IMR-90 (cell line): ENCODE measurements at regions not wholly inside any gene's neighbourhood (a gene's known extent, or its start where the extent isn't known, plus 50 kb on each side); places are given as distances from the start of the nearest gene placed in this dataset.

Source experiments
- ATAC-seq: fragments of 200-7000 bp; cut with Tn5 transposase; 2 replicates; pipeline ENCODE4 v1.9.1; 2020; ENCODE audit warnings: low read depth, mild to moderate bottlenecking, moderate library complexity
- BruUV-seq: library from RNA; stranded (reverse); fragments of 400-500 nt; replicated peaks from 2 replicates; lab custom pipeline; 2021; lab: Mats Ljungman, UMichigan
- CTCF ChIA-PET: fragments of 300-600 bp; formaldehyde crosslinking; extraction: SDS; loops from one replicate; lab custom pipeline; 2021; ENCODE audit warnings: antibody characterized with exemption; lab: Yijun Ruan, JAX
- POLR2A ChIA-PET: fragments of 300-600 bp; sonication (Branson Sonifier 250); formaldehyde crosslinking; loops from one replicate; lab custom pipeline; 2022; ENCODE audit warnings: antibody characterized with exemption; ENCODE audit not compliant: unreplicated experiment; lab: Charles Lee
- DNase-seq: peaks from one replicate; pipeline ENCODE4 v3.0.0; 2013
- H2AFZ ChIP-seq: replicated peaks from 2 replicates; pipeline ENCODE3; 2013; ENCODE audit warnings: low read length, mild to moderate bottlenecking; ENCODE audit not compliant: poor library complexity
- H2AK5ac ChIP-seq: 2 replicates; pipeline ENCODE4 v1.6.1; 2013; ENCODE audit warnings: low read depth, low read length, inconsistent platforms
- H2AK9ac ChIP-seq: replicated peaks from 2 replicates; pipeline ENCODE3; 2013; ENCODE audit warnings: mild to moderate bottlenecking, low read depth, low read length, moderate library complexity; ENCODE audit not compliant: poor library complexity
- H2BK120ac ChIP-seq: 2 replicates; pipeline ENCODE4 v1.6.1; 2013; ENCODE audit warnings: low read depth, low read length, inconsistent platforms
- H2BK15ac ChIP-seq: 3 replicates; pipeline ENCODE4 v1.6.1; 2013; ENCODE audit warnings: low read depth, low read length, inconsistent platforms
- H2BK20ac ChIP-seq: 2 replicates; pipeline ENCODE4 v1.6.1; 2013; ENCODE audit warnings: low read depth, mild to moderate bottlenecking, inconsistent platforms, low read length, moderate library complexity
- H2BK5ac ChIP-seq: 2 replicates; pipeline ENCODE4 v1.6.1; 2013; ENCODE audit warnings: mild to moderate bottlenecking, low read depth, low read length, inconsistent platforms; ENCODE audit not compliant: poor library complexity, severe bottlenecking
- H3K14ac ChIP-seq: replicated peaks from 2 replicates; pipeline ENCODE4 v1.6.1; 2013; ENCODE audit warnings: low read depth, low read length, inconsistent platforms
- H3K18ac ChIP-seq: 2 replicates; pipeline ENCODE4 v1.6.1; 2013; ENCODE audit warnings: low read depth, low read length, control low read depth
- H3K23ac ChIP-seq: 2 replicates; pipeline ENCODE4 v1.6.1; 2013; ENCODE audit warnings: low read depth, low read length, inconsistent platforms
- H3K27ac ChIP-seq: 2 replicates; pipeline ENCODE4 v1.5.1; 2013; ENCODE audit warnings: mild to moderate bottlenecking, control low read depth, low read length; ENCODE audit not compliant: insufficient read depth
- H3K27me3 ChIP-seq: 2 replicates; pipeline ENCODE4 v1.6.1; 2013; ENCODE audit warnings: low read length; ENCODE audit not compliant: control insufficient read depth, insufficient read depth
- H3K36me3 ChIP-seq: 2 replicates; pipeline ENCODE4 v1.6.1; 2013; ENCODE audit warnings: low read length, mixed read lengths; ENCODE audit not compliant: control insufficient read depth, insufficient read depth
- H3K4ac ChIP-seq: 2 replicates; pipeline ENCODE4 v1.6.1; 2013; ENCODE audit warnings: low read depth, low read length, inconsistent platforms
- H3K4me1 ChIP-seq: 2 replicates; pipeline ENCODE4 v1.6.1; 2013; ENCODE audit warnings: low read length, mixed read lengths; ENCODE audit not compliant: control insufficient read depth, insufficient read depth
- H3K4me2 ChIP-seq: 2 replicates; pipeline ENCODE4 v1.6.1; 2013; ENCODE audit warnings: low read depth, mild to moderate bottlenecking, control low read depth, low read length, moderate library complexity
- H3K4me3 ChIP-seq: 2 replicates; pipeline ENCODE4 v1.5.1; 2013; ENCODE audit warnings: low read depth, mild to moderate bottlenecking, control low read depth, low read length, moderate library complexity; ENCODE audit not compliant: insufficient read depth
- H3K56ac ChIP-seq: 2 replicates; pipeline ENCODE4 v1.6.1; 2013; ENCODE audit warnings: low read length, inconsistent platforms; ENCODE audit not compliant: insufficient read depth; ENCODE audit errors: extremely low read depth
- H3K79me1 ChIP-seq, 2 experiments: 2 replicates each; pipeline ENCODE4 v1.6.1; 2013; ENCODE audit warnings: low read length in 2 of 2, inconsistent platforms in 1 of 2, low read depth in 1 of 2
- H3K9ac ChIP-seq: 2 replicates; pipeline ENCODE4 v1.6.1; 2013; ENCODE audit warnings: low read depth, low read length, control low read depth
- H3K9me1 ChIP-seq: 2 replicates; pipeline ENCODE4 v1.6.1; 2013; ENCODE audit warnings: low read length, inconsistent platforms; ENCODE audit not compliant: insufficient read depth
- H3K9me3 ChIP-seq: 2 replicates; pipeline ENCODE4 v1.6.1; 2013; ENCODE audit warnings: low read length; ENCODE audit not compliant: control insufficient read depth, insufficient read depth
- H4K20me1 ChIP-seq: 2 replicates; pipeline ENCODE4 v1.6.1; 2013; ENCODE audit warnings: low read length, inconsistent platforms; ENCODE audit not compliant: insufficient read depth
- H4K5ac ChIP-seq: 2 replicates; pipeline ENCODE4 v1.6.1; 2013; ENCODE audit warnings: mild to moderate bottlenecking, low read depth, low read length, control low read depth
- H4K8ac ChIP-seq, 2 experiments: 2 replicates each; pipeline ENCODE4 v1.6.1; 2013; ENCODE audit warnings: low read depth in 2 of 2, low read length in 2 of 2, control low read depth in 1 of 2, inconsistent platforms in 1 of 2
- H4K91ac ChIP-seq: 2 replicates; pipeline ENCODE4 v1.6.1; 2013; ENCODE audit warnings: low read depth, low read length, inconsistent platforms; ENCODE audit not compliant: insufficient read depth
- CTCF ChIP-seq: conservative IDR thresholded peaks from 2 replicates; pipeline ENCODE4 v1.5.1; 2012; ENCODE audit warnings: mild to moderate bottlenecking, low read depth, low read length, improper control_type of control experiment
- RAD21 ChIP-seq: IDR thresholded peaks from 2 replicates; pipeline ENCODE4 v1.6.1; 2012; ENCODE audit warnings: low read length, improper control_type of control experiment
- SMC3 ChIP-seq: fragments of 150-350 bp; IDR thresholded peaks from 2 replicates; pipeline ENCODE4 v1.6.1; 2016; ENCODE audit warnings: low read depth, mild to moderate bottlenecking, antibody characterized with exemption, low read length, moderate library complexity
- WGBS, 2 experiments: methylation state at CpG; one replicate each; pipeline versions ENCODE4 v1.1.5 to v1.1.7; 2013; ENCODE audit warnings: missing lambda C conversion rate in 2 of 2; ENCODE audit not compliant: insufficient read length in 1 of 2; ENCODE audit errors: extremely low coverage in 2 of 2; 5-methylcytosine and 5-hydroxymethylcytosine counted together
- dilution Hi-C: fragments of 300-500 bp; cut with HindIII; formaldehyde crosslinking; loops from one replicate; pipeline ENCODE4 v1.14.3; 2018; ENCODE audit warnings: low sequenced_read_pairs; ENCODE audit not compliant: unreplicated experiment
- in situ Hi-C: fragments of 300-500 bp; cut with MboI; formaldehyde crosslinking; loops from 3 replicates; pipeline ENCODE4 v1.14.3; 2019; ENCODE audit warnings: low sequenced_read_pairs, inconsistent platforms, mixed read lengths
- intact Hi-C: fragments of 100-400 bp; cut with micrococcal nuclease; formaldehyde crosslinking; loops from 2 replicates; pipeline ENCODE4 v1.10.0; 2022

DNA sequence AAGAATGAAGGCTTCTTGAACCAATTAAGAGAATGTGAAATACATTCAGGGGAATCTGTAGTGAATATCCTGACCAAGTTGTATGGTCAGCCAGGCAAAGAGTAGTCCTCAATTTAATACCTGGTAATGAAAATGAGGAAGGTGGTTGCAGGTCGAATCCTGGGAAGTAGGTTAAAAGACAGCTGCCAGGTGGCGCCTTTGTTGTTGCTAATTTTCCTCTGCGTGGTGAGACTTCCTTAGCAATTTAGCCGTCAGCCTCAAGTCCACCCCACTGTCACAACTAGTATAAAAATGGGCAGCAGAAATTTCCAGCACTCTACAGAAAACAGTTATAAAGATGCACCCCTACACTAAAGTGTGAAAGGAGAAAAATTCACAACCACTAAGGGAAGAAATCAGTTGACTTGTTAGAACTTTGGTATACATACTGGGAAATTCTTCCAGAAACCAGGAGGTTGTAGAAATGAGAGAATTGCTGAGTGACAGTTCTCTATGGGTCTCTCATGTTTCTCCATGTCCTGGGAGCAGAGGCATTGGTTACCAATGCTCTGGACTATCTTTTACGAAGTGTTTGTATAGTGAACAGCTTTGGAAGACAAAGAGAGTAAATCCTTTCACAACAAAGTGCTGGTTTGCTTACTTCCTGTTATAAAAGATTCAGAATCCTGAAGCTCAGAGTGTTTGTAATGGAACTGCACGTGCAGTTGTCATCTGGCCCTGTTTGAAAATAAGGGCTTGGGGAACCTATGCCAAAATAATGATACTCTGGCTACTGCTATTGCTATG is 235.9 kb downstream of the NHLRC3 start:
- BruUV-seq = no TSS peak
- H2AK5ac ChIP-seq = no peak overlapping the region
- 20% methylated on average over 1 of the region's 6 CpGs; no CpG with 5 or more reads in 1 of the 2 experiments for WGBS, 2 experiments
- dilution Hi-C loops = no loop called here
- no peak overlapping the region for H2BK20ac ChIP-seq
- ATAC-seq = no peak
- no peaks in the 10 kb centered on the region for H3K9me3 ChIP-seq
- in situ Hi-C loops = no loop called here
- H3K9me1 ChIP-seq = no peaks in the 10 kb centered on the region
- H3K14ac ChIP-seq = no peak overlapping the region
- no peak overlapping the region for H2BK5ac ChIP-seq
- no peak overlapping the region for H2BK15ac ChIP-seq
- no peak overlapping the region for H2AK9ac ChIP-seq
- POLR2A ChIA-PET = no interaction called here
- no peak overlapping the region for H3K9ac ChIP-seq
- DNase-seq = no peak
- H3K4me2 ChIP-seq = no peak overlapping the region
- H3K79me1 ChIP-seq = no peaks in the 10 kb centered on the region
- no peak overlapping the region for H2BK120ac ChIP-seq
- no peaks in the 10 kb centered on the region for H3K36me3 ChIP-seq
- no peaks in the 10 kb centered on the region for H4K20me1 ChIP-seq
- H3K56ac ChIP-seq = no peak overlapping the region
- H3K4me3 ChIP-seq = no peak overlapping the region
- H2AFZ ChIP-seq = no peak overlapping the region
- intact Hi-C loops = no loop called here
- no peak overlapping the region for H4K91ac ChIP-seq
- H3K4ac ChIP-seq = no peak overlapping the region
- H4K5ac ChIP-seq = no peak overlapping the region
- H3K27me3 ChIP-seq = peaks cover 2% of the 10 kb centered on the region
- H3K23ac ChIP-seq = no peak overlapping the region
- no peaks in the 10 kb centered on the region for H3K4me1 ChIP-seq
- H4K8ac ChIP-seq = no peak overlapping the region
- no peak overlapping the region for H3K18ac ChIP-seq
- 0 out of 2 replicates have a peak, but pooled peaks have one; percentile 26 for TF ChIP-seq CTCF
- TF ChIP-seq SMC3 = no peak
- TF ChIP-seq RAD21 = peak; percentile 34; the same call in 1 of the 2 replicates
- H3K27ac ChIP-seq = no peak overlapping the region
- CTCF ChIA-PET = interaction anchor here (1.1 kb wide), 1 partner anchor 10 kb away, joined by 3 read pairs; no protein-coding TSS in a partner anchor
